WTC11 (cell line): ENCODE measurements at regions not wholly inside any gene's neighbourhood (a gene's known extent, or its start where the extent isn't known, plus 50 kb on each side); places are given as distances from the start of the nearest gene placed in this dataset.

Experiments used
- ATAC-seq: fragments of 200-7000 bp; cut with Tn5 transposase; 2 replicates; pipeline ENCODE4 v1.10.0; 2021; ENCODE audit warnings: mild to moderate bottlenecking, moderate library complexity
- CTCF ChIA-PET: fragments of 300-600 bp; sonication (Branson Sonifier 250); formaldehyde crosslinking; loops from one replicate; lab custom pipeline; 2021; ENCODE audit warnings: antibody characterized with exemption; lab: Charles Lee
- POLR2A ChIA-PET: fragments of 350-600 bp; sonication (Branson Sonifier 250); formaldehyde crosslinking; loops from one replicate; lab custom pipeline; 2021; ENCODE audit warnings: antibody characterized with exemption; lab: Charles Lee
- DNase-seq: peaks from one replicate; pipeline ENCODE4 v3.0.0; 2021; ENCODE audit warnings: low spot score
- H3K27ac Mint-ChIP-seq: 2 replicates; pipeline ENCODE4 v1.8.0; 2021; ENCODE audit warnings: mixed read lengths
- H3K27me3 Mint-ChIP-seq: 2 replicates; pipeline ENCODE4 v1.8.0; 2021; ENCODE audit warnings: low read depth, mild to moderate bottlenecking, moderate library complexity, mixed read lengths
- H3K36me3 Mint-ChIP-seq: 2 replicates; pipeline ENCODE4 v1.8.0; 2021; ENCODE audit warnings: mixed read lengths
- H3K4me1 Mint-ChIP-seq: 2 replicates; pipeline ENCODE4 v1.8.0; 2022; ENCODE audit warnings: mixed read lengths
- H3K4me3 Mint-ChIP-seq: 2 replicates; pipeline ENCODE4 v1.8.0; 2021; ENCODE audit warnings: mild to moderate bottlenecking, moderate library complexity, mixed read lengths
- H3K9me3 Mint-ChIP-seq: 2 replicates; pipeline ENCODE4 v1.8.0; 2021; ENCODE audit warnings: mixed read lengths
- CREB1 ChIP-seq: sonication (generic); formaldehyde crosslinking; IDR thresholded peaks from 2 replicates; pipeline ENCODE4 v1.8.0; 2023; ENCODE audit warnings: mild to moderate bottlenecking, missing genetic modification reagents
- EMX1 ChIP-seq: fragments of 250-450 bp; sonication (Bioruptor Pico); IDR thresholded peaks from 2 replicates; pipeline ENCODE4 v1.8.0; 2021; ENCODE audit warnings: mild to moderate bottlenecking
- GABPB1 ChIP-seq: sonication (generic); formaldehyde crosslinking; IDR thresholded peaks from 2 replicates; pipeline ENCODE4 v1.8.1; 2023; ENCODE audit warnings: mild to moderate bottlenecking, missing genetic modification reagents
- HMGA2 ChIP-seq: fragments of 250-450 bp; sonication (Bioruptor Pico); IDR thresholded peaks from 2 replicates; pipeline ENCODE4 v1.4.0; 2021; ENCODE audit warnings: mild to moderate bottlenecking, moderate library complexity
- MXD4 ChIP-seq: fragments of 250-450 bp; sonication (Bioruptor Pico); IDR thresholded peaks from 2 replicates; pipeline ENCODE4 v1.8.0; 2021; ENCODE audit warnings: mild to moderate bottlenecking, moderate library complexity, borderline replicate concordance
- NFATC4 ChIP-seq: fragments of 250-450 bp; sonication (Bioruptor Pico); IDR thresholded peaks from 2 replicates; pipeline ENCODE4 v1.9.0; 2021; ENCODE audit warnings: mild to moderate bottlenecking
- NR1H2 ChIP-seq: sonication (generic); formaldehyde crosslinking; IDR thresholded peaks from 2 replicates; pipeline ENCODE4 v1.9.0; 2021; ENCODE audit warnings: mild to moderate bottlenecking, moderate library complexity, missing genetic modification reagents
- NR2C2 ChIP-seq: sonication (generic); formaldehyde crosslinking; IDR thresholded peaks from 2 replicates; pipeline ENCODE4 v1.8.0; 2022; ENCODE audit warnings: mild to moderate bottlenecking, missing genetic modification reagents
- SMAD4 ChIP-seq: sonication (generic); formaldehyde crosslinking; IDR thresholded peaks from 2 replicates; pipeline ENCODE4 v1.8.0; 2022; ENCODE audit warnings: mild to moderate bottlenecking, missing genetic modification reagents
- SOX15 ChIP-seq: fragments of 250-450 bp; sonication (Bioruptor Pico); IDR thresholded peaks from 2 replicates; pipeline ENCODE4 v1.9.0; 2021; ENCODE audit warnings: mild to moderate bottlenecking
- TP53 ChIP-seq: sonication (generic); formaldehyde crosslinking; IDR thresholded peaks from 2 replicates; pipeline ENCODE4 v1.8.1; 2023; ENCODE audit warnings: mild to moderate bottlenecking, missing genetic modification reagents
- ZNF138 ChIP-seq: sonication (generic); formaldehyde crosslinking; conservative IDR thresholded peaks from 2 replicates; pipeline ENCODE4 v1.8.1; 2022; ENCODE audit warnings: mild to moderate bottlenecking, moderate library complexity, missing genetic modification reagents
- ZNF396 ChIP-seq: fragments of 250-450 bp; sonication (Bioruptor Pico); IDR thresholded peaks from 2 replicates; pipeline ENCODE4 v1.8.0; 2021; ENCODE audit warnings: mild to moderate bottlenecking, moderate library complexity, borderline replicate concordance
- ZNF416 ChIP-seq: fragments of 250-450 bp; sonication (Bioruptor Pico); IDR thresholded peaks from 2 replicates; pipeline ENCODE4 v1.9.0; 2021; ENCODE audit warnings: mild to moderate bottlenecking, inconsistent platforms
- TF ChIP-seq, protein P1 (sequence below): sonication (generic); formaldehyde crosslinking; IDR thresholded peaks from 2 replicates; pipeline ENCODE4 v1.8.1; 2023; ENCODE audit warnings: mild to moderate bottlenecking, moderate library complexity, missing genetic modification reagents
- TF ChIP-seq, protein P2 (sequence below): sonication (generic); formaldehyde crosslinking; IDR thresholded peaks from 2 replicates; pipeline ENCODE4 v1.8.1; 2023; ENCODE audit warnings: mild to moderate bottlenecking, missing genetic modification reagents
- TF ChIP-seq, protein P3 (sequence below): fragments of 250-450 bp; sonication (Bioruptor Pico); IDR thresholded peaks from 2 replicates; pipeline ENCODE4 v1.9.0; 2021; ENCODE audit warnings: mild to moderate bottlenecking, borderline replicate concordance
- TF ChIP-seq, protein P4 (sequence below): sonication (generic); formaldehyde crosslinking; IDR thresholded peaks from 2 replicates; pipeline ENCODE4 v1.8.1; 2022; ENCODE audit warnings: low read depth, mild to moderate bottlenecking, moderate library complexity, missing genetic modification reagents, borderline replicate concordance
- TF ChIP-seq, protein P5 (sequence below): sonication (generic); formaldehyde crosslinking; IDR thresholded peaks from 2 replicates; pipeline ENCODE4 v1.8.0; 2022; ENCODE audit warnings: mild to moderate bottlenecking, missing genetic modification reagents
- TF ChIP-seq, protein P6 (sequence below): sonication (generic); formaldehyde crosslinking; IDR thresholded peaks from 2 replicates; pipeline ENCODE4 v1.8.0; 2023; ENCODE audit warnings: missing genetic modification reagents, mild to moderate bottlenecking, borderline replicate concordance

DNA sequence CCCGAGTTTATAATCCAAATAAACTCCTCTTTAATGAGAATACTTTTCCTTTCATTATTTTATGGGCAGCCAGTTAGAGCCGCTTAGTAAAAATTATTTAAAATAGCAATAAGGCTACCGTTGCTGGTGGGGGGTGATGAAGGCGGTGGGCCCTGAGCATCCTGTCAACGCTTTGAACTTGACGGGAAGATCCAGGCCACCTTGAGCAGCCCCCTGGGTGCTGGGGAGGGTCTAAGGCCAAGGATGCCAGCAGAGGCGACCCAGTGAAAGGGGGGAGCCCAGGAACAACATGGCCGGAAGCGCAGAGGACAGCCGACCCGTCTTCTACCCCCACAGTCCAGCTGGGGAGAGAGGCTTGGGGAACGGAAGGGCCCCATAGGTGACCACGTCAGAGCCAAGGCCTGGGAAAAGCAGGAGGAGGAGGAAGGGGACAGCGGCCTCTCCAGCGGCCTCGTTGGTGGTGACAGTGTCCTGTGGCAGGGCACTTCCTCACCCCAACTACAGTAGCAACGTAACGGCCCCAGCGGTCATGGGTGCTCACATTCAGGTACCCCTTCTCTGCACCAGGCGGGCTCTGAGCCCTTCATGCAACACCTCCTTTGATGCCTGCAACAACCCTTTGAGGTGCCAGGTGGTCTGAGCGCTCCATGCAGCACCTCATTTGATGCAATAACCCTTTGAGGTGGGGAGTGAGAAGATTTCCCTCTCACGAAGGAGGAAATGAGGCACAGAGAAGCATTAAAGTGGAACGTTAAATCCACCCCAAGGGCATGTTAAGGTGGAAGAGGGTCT lies 695.3 kb downstream of the TBC1D22A start (continued):
- no peak for TF ChIP-seq MXD4
- TF ChIP-seq, protein P1, sequence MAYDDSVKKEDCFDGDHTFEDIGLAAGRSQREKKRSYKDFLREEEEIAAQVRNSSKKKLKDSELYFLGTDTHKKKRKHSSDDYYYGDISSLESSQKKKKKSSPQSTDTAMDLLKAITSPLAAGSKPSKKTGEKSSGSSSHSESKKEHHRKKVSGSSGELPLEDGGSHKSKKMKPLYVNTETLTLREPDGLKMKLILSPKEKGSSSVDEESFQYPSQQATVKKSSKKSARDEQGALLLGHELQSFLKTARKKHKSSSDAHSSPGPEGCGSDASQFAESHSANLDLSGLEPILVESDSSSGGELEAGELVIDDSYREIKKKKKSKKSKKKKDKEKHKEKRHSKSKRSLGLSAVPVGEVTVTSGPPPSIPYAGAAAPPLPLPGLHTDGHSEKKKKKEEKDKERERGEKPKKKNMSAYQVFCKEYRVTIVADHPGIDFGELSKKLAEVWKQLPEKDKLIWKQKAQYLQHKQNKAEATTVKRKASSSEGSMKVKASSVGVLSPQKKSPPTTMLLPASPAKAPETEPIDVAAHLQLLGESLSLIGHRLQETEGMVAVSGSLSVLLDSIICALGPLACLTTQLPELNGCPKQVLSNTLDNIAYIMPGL: no peak

DNA sequence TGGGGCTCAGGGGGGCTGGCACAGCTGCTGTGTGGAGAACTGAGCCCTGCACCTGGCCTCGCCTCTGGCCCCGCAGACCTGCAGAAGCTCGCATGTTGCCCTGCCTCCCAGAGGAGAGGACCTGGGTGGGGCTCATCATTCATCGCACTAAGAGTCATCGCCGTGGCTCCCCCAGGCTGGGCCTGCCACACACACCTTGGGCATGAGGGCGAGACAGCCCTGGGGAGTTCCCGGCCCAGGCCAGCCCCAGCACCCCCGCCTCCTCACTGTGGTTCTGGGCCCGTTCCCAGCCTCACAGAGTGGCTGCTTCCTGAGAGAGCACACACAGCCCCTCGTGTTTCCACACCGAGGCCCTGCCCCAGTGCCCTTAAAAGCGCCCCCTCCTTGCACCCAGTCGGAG lies 694.6 kb downstream of the TBC1D22A start:
- TF ChIP-seq, protein P2, sequence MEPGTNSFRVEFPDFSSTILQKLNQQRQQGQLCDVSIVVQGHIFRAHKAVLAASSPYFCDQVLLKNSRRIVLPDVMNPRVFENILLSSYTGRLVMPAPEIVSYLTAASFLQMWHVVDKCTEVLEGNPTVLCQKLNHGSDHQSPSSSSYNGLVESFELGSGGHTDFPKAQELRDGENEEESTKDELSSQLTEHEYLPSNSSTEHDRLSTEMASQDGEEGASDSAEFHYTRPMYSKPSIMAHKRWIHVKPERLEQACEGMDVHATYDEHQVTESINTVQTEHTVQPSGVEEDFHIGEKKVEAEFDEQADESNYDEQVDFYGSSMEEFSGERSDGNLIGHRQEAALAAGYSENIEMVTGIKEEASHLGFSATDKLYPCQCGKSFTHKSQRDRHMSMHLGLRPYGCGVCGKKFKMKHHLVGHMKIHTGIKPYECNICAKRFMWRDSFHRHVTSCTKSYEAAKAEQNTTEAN: no peak
- peaks cover 51% of the 10 kb centered on the region for H3K9me3 Mint-ChIP-seq
- POLR2A ChIA-PET: no interaction called here
- CTCF ChIA-PET: no interaction called here
- no peak for ATAC-seq
- H3K4me1 Mint-ChIP-seq: no peaks in the 10 kb centered on the region
- peaks cover 2% of the 10 kb centered on the region for H3K27me3 Mint-ChIP-seq
- H3K4me3 Mint-ChIP-seq: no peak overlapping the region
- no peak overlapping the region for H3K27ac Mint-ChIP-seq
- DNase-seq: no peak
- H3K36me3 Mint-ChIP-seq: peaks cover 24% of the 10 kb centered on the region

DNA sequence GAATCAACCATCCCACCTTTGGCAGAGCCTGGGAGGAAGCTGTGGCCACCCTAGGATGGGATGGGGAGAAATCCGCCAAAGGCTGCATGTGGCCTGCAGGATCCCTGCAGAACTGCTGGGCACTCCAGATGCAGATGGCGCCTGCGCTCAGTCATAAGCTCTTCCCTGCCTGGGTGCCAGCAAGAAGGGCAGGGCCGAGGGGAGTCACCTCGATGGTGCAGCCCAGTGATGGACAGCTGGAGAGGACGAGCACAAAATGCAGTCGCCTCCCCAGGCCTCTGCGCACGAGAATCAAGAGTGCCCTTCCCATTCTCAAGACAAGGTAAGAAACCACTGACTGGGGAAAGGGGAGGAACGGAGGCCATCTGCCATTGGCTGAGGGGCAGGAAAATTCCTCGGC lies 693.6 kb downstream of the TBC1D22A start:
- no peaks in the 10 kb centered on the region for H3K4me1 Mint-ChIP-seq
- peaks cover 49% of the 10 kb centered on the region for H3K9me3 Mint-ChIP-seq
- ChIA-PET CTCF (no interaction called here), POLR2A (no interaction called here)
- H3K4me3 Mint-ChIP-seq: no peak overlapping the region
- ATAC-seq: no peak
- H3K27ac Mint-ChIP-seq: no peak overlapping the region
- peaks cover 24% of the 10 kb centered on the region for H3K36me3 Mint-ChIP-seq
- TF ChIP-seq SMAD4 (CRISPR knock-in tag) (no peak), ZNF416 (CRISPR knock-in tag) (no peak), SOX15 (CRISPR knock-in tag) (no peak), ZNF396 (CRISPR knock-in tag) (no peak), ZNF138 (no peak), MXD4 (no peak), GABPB1 (CRISPR knock-in tag) (no peak), NR1H2 (CRISPR knock-in tag) (no peak), NR2C2 (CRISPR knock-in tag) (no peak), HMGA2 (CRISPR knock-in tag) (no peak), EMX1 (CRISPR knock-in tag) (no peak), TP53 (no peak), CREB1 (CRISPR knock-in tag) (no peak), NFATC4 (CRISPR knock-in tag) (no peak)
- TF ChIP-seq, protein P3, sequence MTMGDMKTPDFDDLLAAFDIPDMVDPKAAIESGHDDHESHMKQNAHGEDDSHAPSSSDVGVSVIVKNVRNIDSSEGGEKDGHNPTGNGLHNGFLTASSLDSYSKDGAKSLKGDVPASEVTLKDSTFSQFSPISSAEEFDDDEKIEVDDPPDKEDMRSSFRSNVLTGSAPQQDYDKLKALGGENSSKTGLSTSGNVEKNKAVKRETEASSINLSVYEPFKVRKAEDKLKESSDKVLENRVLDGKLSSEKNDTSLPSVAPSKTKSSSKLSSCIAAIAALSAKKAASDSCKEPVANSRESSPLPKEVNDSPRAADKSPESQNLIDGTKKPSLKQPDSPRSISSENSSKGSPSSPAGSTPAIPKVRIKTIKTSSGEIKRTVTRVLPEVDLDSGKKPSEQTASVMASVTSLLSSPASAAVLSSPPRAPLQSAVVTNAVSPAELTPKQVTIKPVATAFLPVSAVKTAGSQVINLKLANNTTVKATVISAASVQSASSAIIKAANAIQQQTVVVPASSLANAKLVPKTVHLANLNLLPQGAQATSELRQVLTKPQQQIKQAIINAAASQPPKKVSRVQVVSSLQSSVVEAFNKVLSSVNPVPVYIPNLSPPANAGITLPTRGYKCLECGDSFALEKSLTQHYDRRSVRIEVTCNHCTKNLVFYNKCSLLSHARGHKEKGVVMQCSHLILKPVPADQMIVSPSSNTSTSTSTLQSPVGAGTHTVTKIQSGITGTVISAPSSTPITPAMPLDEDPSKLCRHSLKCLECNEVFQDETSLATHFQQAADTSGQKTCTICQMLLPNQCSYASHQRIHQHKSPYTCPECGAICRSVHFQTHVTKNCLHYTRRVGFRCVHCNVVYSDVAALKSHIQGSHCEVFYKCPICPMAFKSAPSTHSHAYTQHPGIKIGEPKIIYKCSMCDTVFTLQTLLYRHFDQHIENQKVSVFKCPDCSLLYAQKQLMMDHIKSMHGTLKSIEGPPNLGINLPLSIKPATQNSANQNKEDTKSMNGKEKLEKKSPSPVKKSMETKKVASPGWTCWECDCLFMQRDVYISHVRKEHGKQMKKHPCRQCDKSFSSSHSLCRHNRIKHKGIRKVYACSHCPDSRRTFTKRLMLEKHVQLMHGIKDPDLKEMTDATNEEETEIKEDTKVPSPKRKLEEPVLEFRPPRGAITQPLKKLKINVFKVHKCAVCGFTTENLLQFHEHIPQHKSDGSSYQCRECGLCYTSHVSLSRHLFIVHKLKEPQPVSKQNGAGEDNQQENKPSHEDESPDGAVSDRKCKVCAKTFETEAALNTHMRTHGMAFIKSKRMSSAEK: no peak
- TF ChIP-seq, protein P4, sequence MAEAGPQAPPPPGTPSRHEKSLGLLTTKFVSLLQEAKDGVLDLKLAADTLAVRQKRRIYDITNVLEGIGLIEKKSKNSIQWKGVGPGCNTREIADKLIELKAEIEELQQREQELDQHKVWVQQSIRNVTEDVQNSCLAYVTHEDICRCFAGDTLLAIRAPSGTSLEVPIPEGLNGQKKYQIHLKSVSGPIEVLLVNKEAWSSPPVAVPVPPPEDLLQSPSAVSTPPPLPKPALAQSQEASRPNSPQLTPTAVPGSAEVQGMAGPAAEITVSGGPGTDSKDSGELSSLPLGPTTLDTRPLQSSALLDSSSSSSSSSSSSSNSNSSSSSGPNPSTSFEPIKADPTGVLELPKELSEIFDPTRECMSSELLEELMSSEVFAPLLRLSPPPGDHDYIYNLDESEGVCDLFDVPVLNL: no peak
- TF ChIP-seq, protein P5, sequence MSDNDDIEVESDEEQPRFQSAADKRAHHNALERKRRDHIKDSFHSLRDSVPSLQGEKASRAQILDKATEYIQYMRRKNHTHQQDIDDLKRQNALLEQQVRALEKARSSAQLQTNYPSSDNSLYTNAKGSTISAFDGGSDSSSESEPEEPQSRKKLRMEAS (CRISPR knock-in tag): no peak
- TF ChIP-seq, protein P6, sequence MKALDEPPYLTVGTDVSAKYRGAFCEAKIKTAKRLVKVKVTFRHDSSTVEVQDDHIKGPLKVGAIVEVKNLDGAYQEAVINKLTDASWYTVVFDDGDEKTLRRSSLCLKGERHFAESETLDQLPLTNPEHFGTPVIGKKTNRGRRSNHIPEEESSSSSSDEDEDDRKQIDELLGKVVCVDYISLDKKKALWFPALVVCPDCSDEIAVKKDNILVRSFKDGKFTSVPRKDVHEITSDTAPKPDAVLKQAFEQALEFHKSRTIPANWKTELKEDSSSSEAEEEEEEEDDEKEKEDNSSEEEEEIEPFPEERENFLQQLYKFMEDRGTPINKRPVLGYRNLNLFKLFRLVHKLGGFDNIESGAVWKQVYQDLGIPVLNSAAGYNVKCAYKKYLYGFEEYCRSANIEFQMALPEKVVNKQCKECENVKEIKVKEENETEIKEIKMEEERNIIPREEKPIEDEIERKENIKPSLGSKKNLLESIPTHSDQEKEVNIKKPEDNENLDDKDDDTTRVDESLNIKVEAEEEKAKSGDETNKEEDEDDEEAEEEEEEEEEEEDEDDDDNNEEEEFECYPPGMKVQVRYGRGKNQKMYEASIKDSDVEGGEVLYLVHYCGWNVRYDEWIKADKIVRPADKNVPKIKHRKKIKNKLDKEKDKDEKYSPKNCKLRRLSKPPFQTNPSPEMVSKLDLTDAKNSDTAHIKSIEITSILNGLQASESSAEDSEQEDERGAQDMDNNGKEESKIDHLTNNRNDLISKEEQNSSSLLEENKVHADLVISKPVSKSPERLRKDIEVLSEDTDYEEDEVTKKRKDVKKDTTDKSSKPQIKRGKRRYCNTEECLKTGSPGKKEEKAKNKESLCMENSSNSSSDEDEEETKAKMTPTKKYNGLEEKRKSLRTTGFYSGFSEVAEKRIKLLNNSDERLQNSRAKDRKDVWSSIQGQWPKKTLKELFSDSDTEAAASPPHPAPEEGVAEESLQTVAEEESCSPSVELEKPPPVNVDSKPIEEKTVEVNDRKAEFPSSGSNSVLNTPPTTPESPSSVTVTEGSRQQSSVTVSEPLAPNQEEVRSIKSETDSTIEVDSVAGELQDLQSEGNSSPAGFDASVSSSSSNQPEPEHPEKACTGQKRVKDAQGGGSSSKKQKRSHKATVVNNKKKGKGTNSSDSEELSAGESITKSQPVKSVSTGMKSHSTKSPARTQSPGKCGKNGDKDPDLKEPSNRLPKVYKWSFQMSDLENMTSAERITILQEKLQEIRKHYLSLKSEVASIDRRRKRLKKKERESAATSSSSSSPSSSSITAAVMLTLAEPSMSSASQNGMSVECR (CRISPR knock-in tag): no peak
- H3K27me3 Mint-ChIP-seq: peaks cover 2% of the 10 kb centered on the region
- no peak for DNase-seq
